ENCODE measurements at regions not wholly inside any gene's neighbourhood (a gene's known extent, or its start where the extent isn't known, plus 50 kb on each side); places are given as distances from the start of the nearest gene placed in this dataset.
"Not testable (repeated sequence)": the region's sequence is repeated elsewhere in the genome, so short reads cannot be mapped to it uniquely, and the experiment has no call there.

DNA sequence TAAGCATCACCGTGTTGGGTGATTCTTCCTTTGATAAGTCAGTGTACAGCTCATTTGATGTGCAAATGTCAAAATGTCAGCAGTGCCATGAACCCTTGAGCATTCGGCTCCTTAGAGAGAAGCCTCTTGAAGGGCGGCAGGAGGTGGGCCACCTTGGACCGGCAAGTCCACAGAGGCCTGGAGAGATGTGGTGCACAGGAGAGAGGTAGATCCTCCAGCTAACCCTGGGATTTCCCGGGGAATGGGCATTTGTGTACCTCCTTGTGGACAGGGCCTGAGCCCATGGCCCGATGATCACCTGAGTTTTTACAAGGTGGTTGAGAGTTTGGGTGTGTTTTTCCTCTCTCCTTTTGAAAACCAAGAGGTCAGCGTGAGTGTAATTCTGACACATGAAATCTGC lies 133.2 kb upstream of the RCN1 start:
- TF ChIP-seq ZFX (IDR thresholded peaks at IDR 0.05; ENCODE audit: borderline replicate concordance), result no peak
- TF ChIP-seq, protein P1, sequence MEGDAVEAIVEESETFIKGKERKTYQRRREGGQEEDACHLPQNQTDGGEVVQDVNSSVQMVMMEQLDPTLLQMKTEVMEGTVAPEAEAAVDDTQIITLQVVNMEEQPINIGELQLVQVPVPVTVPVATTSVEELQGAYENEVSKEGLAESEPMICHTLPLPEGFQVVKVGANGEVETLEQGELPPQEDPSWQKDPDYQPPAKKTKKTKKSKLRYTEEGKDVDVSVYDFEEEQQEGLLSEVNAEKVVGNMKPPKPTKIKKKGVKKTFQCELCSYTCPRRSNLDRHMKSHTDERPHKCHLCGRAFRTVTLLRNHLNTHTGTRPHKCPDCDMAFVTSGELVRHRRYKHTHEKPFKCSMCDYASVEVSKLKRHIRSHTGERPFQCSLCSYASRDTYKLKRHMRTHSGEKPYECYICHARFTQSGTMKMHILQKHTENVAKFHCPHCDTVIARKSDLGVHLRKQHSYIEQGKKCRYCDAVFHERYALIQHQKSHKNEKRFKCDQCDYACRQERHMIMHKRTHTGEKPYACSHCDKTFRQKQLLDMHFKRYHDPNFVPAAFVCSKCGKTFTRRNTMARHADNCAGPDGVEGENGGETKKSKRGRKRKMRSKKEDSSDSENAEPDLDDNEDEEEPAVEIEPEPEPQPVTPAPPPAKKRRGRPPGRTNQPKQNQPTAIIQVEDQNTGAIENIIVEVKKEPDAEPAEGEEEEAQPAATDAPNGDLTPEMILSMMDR (IDR thresholded peaks at IDR 0.05), result no peak
- H3K27ac ChIP-seq, result no peak overlapping the region

DNA sequence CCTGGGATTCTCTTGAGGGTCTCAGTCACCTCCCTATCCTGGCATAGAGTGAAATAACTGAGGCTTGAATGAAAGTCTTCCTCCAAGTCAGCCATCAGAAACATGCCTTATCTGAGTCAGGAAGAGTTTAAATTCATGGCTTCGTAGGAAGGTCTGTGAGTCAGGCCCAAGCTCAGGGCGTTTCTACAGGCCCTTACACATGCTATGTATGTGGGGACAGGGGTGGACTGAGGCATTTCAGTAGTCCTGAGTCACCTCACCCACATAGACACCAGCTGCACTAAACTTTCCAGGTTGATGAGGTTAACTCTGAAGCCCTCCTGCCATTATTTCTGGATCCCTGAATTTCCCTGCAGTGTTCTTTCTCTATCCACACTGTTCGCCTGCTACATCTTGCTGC lies 134.6 kb upstream of the RCN1 start:
- H3K27ac ChIP-seq, result no peak overlapping the region
- TF ChIP-seq ZFX (IDR thresholded peaks at IDR 0.05; ENCODE audit: borderline replicate concordance), result no peak
- TF ChIP-seq, protein P1 (IDR thresholded peaks at IDR 0.05), result no peak

DNA sequence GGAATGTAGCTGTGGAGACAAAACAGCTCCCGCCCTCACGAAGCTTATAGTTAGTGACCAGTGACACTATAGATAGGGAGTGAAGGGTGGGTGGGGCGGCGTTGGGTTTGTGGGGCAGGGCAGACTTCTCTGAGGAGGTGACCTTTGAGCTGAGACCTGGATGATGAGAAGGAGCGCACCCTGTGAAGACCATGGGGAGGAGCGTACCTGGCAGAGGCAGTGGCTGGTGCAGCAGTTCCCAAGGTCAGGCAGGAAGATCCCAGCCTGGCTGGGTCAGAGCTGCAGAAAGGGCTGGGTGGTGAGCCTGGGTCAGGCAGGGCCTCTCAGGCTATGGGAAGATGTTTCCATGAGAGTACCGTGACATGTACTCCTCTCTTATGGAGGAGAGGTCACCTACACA lies 135.0 kb upstream of the RCN1 start:
- no peak overlapping the region for H3K27ac ChIP-seq
- TF ChIP-seq, protein P1 (IDR thresholded peaks at IDR 0.05), result no peak
- no peak for TF ChIP-seq ZFX (IDR thresholded peaks at IDR 0.05; ENCODE audit: borderline replicate concordance)

DNA sequence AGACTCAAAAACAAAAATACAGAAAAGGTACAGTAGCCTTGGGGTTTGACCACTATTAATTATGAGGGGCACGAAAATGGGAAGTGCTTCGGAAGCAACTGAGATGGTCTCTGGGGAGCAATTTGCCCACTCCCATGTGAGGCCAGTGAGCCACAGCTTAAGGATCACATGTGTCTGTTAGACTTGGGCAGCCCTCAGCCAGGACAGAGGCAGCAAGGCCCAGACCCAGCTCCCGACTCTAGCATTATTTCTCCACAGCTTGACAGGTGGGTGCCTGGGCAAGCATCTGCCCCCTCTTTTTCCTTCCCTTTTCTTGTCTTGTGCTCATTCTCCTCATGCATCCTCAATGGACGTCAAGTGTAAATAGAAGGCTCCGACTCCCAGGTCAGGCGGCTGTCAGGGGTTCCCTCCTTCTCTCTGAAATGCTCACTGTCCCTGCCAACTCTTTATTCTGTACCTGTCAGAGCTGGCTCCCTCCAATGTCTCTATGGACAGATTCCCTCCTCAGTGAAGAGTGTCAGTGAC lies 137.0 kb upstream of the RCN1 start:
- no peak overlapping the region for H3K27ac ChIP-seq
- TF ChIP-seq, protein P1 (IDR thresholded peaks at IDR 0.05), result no peak
- no peak for TF ChIP-seq ZFX (IDR thresholded peaks at IDR 0.05; ENCODE audit: borderline replicate concordance)

DNA sequence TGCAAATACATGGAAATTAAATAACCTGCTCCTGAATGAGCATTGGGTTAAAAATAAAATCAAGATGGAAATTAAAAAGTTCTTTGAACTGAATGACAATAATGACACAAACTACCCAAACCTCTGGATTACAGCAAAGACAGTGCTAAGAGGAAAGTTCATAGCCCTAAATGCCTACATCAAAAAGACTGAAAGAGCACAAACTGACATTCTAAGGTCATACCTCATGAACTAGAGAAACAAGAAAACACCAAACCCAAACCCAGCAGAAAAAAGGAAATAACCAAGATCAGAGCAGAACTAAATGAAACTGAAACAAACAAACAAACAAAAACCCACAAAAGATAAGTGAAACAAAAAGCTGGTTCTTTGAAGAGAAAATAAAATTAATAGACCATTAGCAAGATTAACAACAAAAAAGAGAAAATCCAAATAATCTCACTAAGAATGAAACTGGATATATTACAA lies 138.6 kb upstream of the PAX6 start:
- H3K27ac ChIP-seq, result not testable (repeated sequence)

DNA sequence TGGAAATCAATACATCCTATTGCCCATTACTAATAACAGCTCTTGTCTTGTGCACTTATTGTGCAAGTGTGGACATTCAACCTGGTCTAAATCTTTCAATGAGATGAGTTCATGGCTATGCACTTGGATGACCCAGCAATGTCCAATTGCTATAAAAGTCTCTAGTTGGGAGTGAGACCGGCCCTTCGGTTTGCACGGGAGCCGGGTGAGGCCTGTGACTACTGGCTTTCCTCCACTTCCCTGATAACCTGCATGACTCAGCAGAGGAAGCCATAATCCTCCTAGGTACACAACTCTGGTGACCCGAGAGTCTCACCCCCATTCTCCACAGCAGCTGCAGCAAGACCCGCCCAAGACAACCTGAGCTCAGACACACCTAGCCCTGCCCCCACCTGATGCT lies 135.9 kb upstream of the PAX6 start:
- no peak for TF ChIP-seq ZFX (IDR thresholded peaks at IDR 0.05; ENCODE audit: borderline replicate concordance)
- TF ChIP-seq, protein P1 (IDR thresholded peaks at IDR 0.05), result no peak
- no peak overlapping the region for H3K27ac ChIP-seq

DNA sequence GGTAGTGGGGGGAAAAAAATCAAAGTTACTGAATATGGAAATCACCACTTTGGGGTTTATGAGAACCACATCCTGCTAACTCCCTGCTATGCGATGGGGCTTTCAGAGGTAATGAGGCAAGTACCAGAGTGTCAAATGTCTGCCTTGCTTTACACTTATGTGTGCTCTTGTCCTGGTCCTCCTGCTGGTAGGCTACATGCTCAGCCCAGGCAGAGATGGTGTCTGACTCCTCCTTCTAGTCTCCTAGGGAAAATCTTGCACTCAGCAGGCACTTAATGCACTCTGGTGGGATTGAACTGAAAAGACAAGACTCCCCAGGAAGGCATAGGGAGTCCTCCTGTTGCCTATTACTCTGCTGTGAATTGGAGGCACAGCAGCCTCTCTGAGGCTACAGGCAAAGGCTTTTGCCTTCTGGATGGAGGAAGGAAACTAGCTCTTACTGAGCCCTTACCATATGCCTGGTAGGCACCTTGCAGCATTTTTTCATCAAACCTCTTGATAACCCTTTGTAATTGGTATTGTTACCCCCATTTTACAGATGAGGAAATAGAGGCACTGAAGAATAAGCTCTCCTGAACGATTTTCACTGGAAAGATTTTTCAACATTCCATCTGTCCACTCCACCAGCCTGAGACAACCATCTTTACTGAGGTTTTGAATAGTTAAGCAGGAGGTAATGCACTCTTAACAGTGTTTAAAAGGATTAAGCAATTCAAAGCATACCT lies 132.1 kb upstream of the PAX6 start:
- H3K27ac ChIP-seq, result no peak overlapping the region
- TF ChIP-seq, protein P1 (IDR thresholded peaks at IDR 0.05), result no peak
- no peak for TF ChIP-seq ZFX (IDR thresholded peaks at IDR 0.05; ENCODE audit: borderline replicate concordance)

Measured in 22Rv1 (cell line).